Endodermal cell (in vitro differentiated cells): ENCODE measurements at regions not wholly inside any gene's neighbourhood (a gene's known extent, or its start where the extent isn't known, plus 50 kb on each side); places are given as distances from the start of the nearest gene placed in this dataset.

Experiments used
- DNase-seq: peaks from one replicate; pipeline ENCODE4 v3.0.0-alpha.2; 2017
- H3K27ac ChIP-seq: 2 replicates; pipeline ENCODE4 v1.5.1; 2013; ENCODE audit warnings: mild to moderate bottlenecking, low read depth, low read length, moderate library complexity
- H3K27me3 ChIP-seq: 2 replicates; pipeline ENCODE4 v1.6.1; 2013; ENCODE audit warnings: mild to moderate bottlenecking, low read length, moderate library complexity; ENCODE audit not compliant: insufficient read depth, control insufficient read depth, poor library complexity, severe bottlenecking
- H3K36me3 ChIP-seq: 2 replicates; pipeline ENCODE4 v1.7.0; 2013; ENCODE audit warnings: mild to moderate bottlenecking, low read length, moderate library complexity; ENCODE audit not compliant: control insufficient read depth, insufficient read depth
- H3K4me1 ChIP-seq: one replicate; pipeline ENCODE4 v1.7.0; 2013; ENCODE audit warnings: low read length; ENCODE audit not compliant: control insufficient read depth, insufficient read depth
- H3K4me3 ChIP-seq: 2 replicates; pipeline ENCODE4 v1.5.1; 2013; ENCODE audit warnings: mild to moderate bottlenecking, low read length, moderate library complexity
- H3K9ac ChIP-seq: 2 replicates; pipeline ENCODE4 v1.6.1; 2013; ENCODE audit warnings: mild to moderate bottlenecking, low read length, moderate library complexity; ENCODE audit not compliant: poor library complexity, severe bottlenecking; ENCODE audit errors: extremely low read depth
- H3K9me3 ChIP-seq: 2 replicates; pipeline ENCODE4 v1.6.1; 2013; ENCODE audit warnings: mild to moderate bottlenecking, low read length, moderate library complexity; ENCODE audit not compliant: control insufficient read depth
- H3K27ac Mint-ChIP-seq: 2 replicates; pipeline ENCODE4 v1.8.0; 2020; ENCODE audit warnings: mixed read lengths
- H3K27me3 Mint-ChIP-seq: 2 replicates; pipeline ENCODE4 v1.8.0; 2021; ENCODE audit warnings: mild to moderate bottlenecking, mixed read lengths; ENCODE audit not compliant: insufficient read depth
- H3K36me3 Mint-ChIP-seq: 2 replicates; pipeline ENCODE4 v1.8.0; 2020; ENCODE audit warnings: low read depth, mixed read lengths
- H3K4me1 Mint-ChIP-seq: 2 replicates; pipeline ENCODE4 v1.8.0; 2020; ENCODE audit warnings: mixed read lengths
- H3K4me3 Mint-ChIP-seq: 2 replicates; pipeline ENCODE4 v1.8.0; 2020; ENCODE audit warnings: mild to moderate bottlenecking, moderate library complexity, mixed read lengths
- H3K9me3 Mint-ChIP-seq: 2 replicates; pipeline ENCODE4 v1.8.0; 2020; ENCODE audit warnings: mild to moderate bottlenecking, mixed read lengths
- CTCF ChIP-seq: fragments of 200-600 bp; sonication (generic); conservative IDR thresholded peaks from 2 replicates; pipeline ENCODE4 v1.5.0; 2021; ENCODE audit warnings: antibody characterized with exemption, mild to moderate bottlenecking
- WGBS, 2 experiments: methylation state at CpG; one replicate each; pipeline versions ENCODE4 v1.1.5 to v1.1.7; 2013; ENCODE audit warnings: missing lambda C conversion rate in 2 of 2, mixed read lengths in 1 of 2; ENCODE audit not compliant: insufficient coverage in 1 of 2, insufficient read length in 1 of 2; 5-methylcytosine and 5-hydroxymethylcytosine counted together

GRCh38 chr6:165827190-165827518 lies 164.1 kb upstream of the PDE10A start:
- Mint-ChIP-seq H3K27ac (no peak overlapping the region), H3K4me1 (peaks cover 2% of the 10 kb centered on the region), H3K36me3 (no peaks in the 10 kb centered on the region), H3K27me3 (peaks cover 4% of the 10 kb centered on the region), H3K4me3 (no peak overlapping the region), H3K9me3 (no peaks in the 10 kb centered on the region)
- DNase-seq: no peak
- H3K9ac ChIP-seq: no peak overlapping the region
- H3K27me3 ChIP-seq: no peaks in the 10 kb centered on the region
- no peak for TF ChIP-seq CTCF
- no peaks in the 10 kb centered on the region for H3K36me3 ChIP-seq
- WGBS, 2 experiments: 96 to 100% methylated on average over 1 to 19 of the region's 19 CpGs
- no peak overlapping the region for H3K4me3 ChIP-seq
- no peaks in the 10 kb centered on the region for H3K9me3 ChIP-seq
- H3K4me1 ChIP-seq: no peaks in the 10 kb centered on the region
- H3K27ac ChIP-seq: no peak overlapping the region

- no peak for DNase-seq
- no peak for TF ChIP-seq CTCF
- Mint-ChIP-seq H3K4me3 (no peak overlapping the region), H3K36me3 (no peaks in the 10 kb centered on the region), H3K27me3 (peaks cover 4% of the 10 kb centered on the region), H3K4me1 (peaks cover under 1% of the 10 kb centered on the region), H3K9me3 (no peaks in the 10 kb centered on the region), H3K27ac (no peak overlapping the region)
- no peaks in the 10 kb centered on the region for H3K36me3 ChIP-seq
- H3K9me3 ChIP-seq: no peaks in the 10 kb centered on the region
- no peak overlapping the region for H3K27ac ChIP-seq
- no peak overlapping the region for H3K9ac ChIP-seq
- H3K4me3 ChIP-seq: no peak overlapping the region
- H3K27me3 ChIP-seq: no peaks in the 10 kb centered on the region
- WGBS, 2 experiments: 95 to 96% methylated on average over 11 to 32 of the region's 33 CpGs
- no peaks in the 10 kb centered on the region for H3K4me1 ChIP-seq
Observed at GRCh38 chr6:165826487-165827189, 163.6 kb upstream of the PDE10A start.

- H3K4me1 ChIP-seq: no peaks in the 10 kb centered on the region
- 63 to 84% methylated on average over 5 to 9 of the region's 9 CpGs for WGBS, 2 experiments
- no peak overlapping the region for H3K4me3 ChIP-seq
- Mint-ChIP-seq H3K36me3 (no peaks in the 10 kb centered on the region), H3K4me1 (peaks cover 9% of the 10 kb centered on the region), H3K27me3 (peaks cover 4% of the 10 kb centered on the region), H3K27ac (no peak overlapping the region), H3K9me3 (no peaks in the 10 kb centered on the region), H3K4me3 (no peak overlapping the region)
- H3K36me3 ChIP-seq: no peaks in the 10 kb centered on the region
- H3K9me3 ChIP-seq: no peaks in the 10 kb centered on the region
- no peak overlapping the region for H3K9ac ChIP-seq
- no peak for DNase-seq
- no peak overlapping the region for H3K27ac ChIP-seq
- no peaks in the 10 kb centered on the region for H3K27me3 ChIP-seq
- no peak for TF ChIP-seq CTCF
Observed at GRCh38 chr6:165825256-165825815, 162.3 kb upstream of the PDE10A start.
